Fibroblast of lung (primary cell): ENCODE measurements at regions not wholly inside any gene's neighbourhood (a gene's known extent, or its start where the extent isn't known, plus 50 kb on each side); places are given as distances from the start of the nearest gene placed in this dataset.
A peak's percentile ranks its signal among the peaks of the same experiment; 100 is the strongest.

Source experiments
- DNase-seq, 2 donors: peaks; one replicate each; pipeline versions ENCODE4 v3.0.0 to v3.0.0-alpha.2; 2010; ENCODE audit warnings: low read depth in 2 of 2
- H2AFZ ChIP-seq: 2 replicates; pipeline ENCODE4 v1.5.1; 2012; ENCODE audit warnings: low read length, control low read depth, inconsistent platforms
- H3K27ac ChIP-seq: 2 replicates; pipeline ENCODE4 v1.5.1; 2011; ENCODE audit warnings: low read length, control low read depth; ENCODE audit not compliant: insufficient read depth
- H3K27me3 ChIP-seq: 2 replicates; pipeline ENCODE4 v1.5.1; 2011; ENCODE audit warnings: mild to moderate bottlenecking, low read length; ENCODE audit not compliant: control insufficient read depth, insufficient read depth
- H3K36me3 ChIP-seq: 2 replicates; pipeline ENCODE4 v1.5.1; 2011; ENCODE audit warnings: low read length; ENCODE audit not compliant: control insufficient read depth, insufficient read depth
- H3K4me1 ChIP-seq: 2 replicates; pipeline ENCODE4 v1.5.1; 2011; ENCODE audit warnings: low read length; ENCODE audit not compliant: control insufficient read depth, insufficient read depth; ENCODE audit errors: extremely low read depth
- H3K4me2 ChIP-seq: 2 replicates; pipeline ENCODE4 v1.5.1; 2011; ENCODE audit warnings: low read length, control low read depth; ENCODE audit not compliant: insufficient read depth; ENCODE audit errors: extremely low read depth
- H3K4me3 ChIP-seq, 4 experiments: fragments of 200-600 bp in 1 of 4; sonication (generic) in 1 of 4; replicated peaks in 1 of 4; 2 replicates each; pipeline ENCODE4 v1.5.1; 2011 to 2016; ENCODE audit warnings: low read length in 4 of 4, low read depth in 3 of 4, mild to moderate bottlenecking in 3 of 4, control low read depth in 2 of 4, inconsistent platforms in 1 of 4, mixed read lengths in 1 of 4; ENCODE audit not compliant: insufficient read depth in 1 of 4; ENCODE audit errors: control extremely low read depth in 1 of 4
- H3K79me2 ChIP-seq: 2 replicates; pipeline ENCODE4 v1.5.1; 2012; ENCODE audit warnings: mild to moderate bottlenecking, low read length, inconsistent platforms; ENCODE audit not compliant: control insufficient read depth, insufficient read depth
- H3K9ac ChIP-seq: 2 replicates; pipeline ENCODE4 v1.5.1; 2011; ENCODE audit warnings: mild to moderate bottlenecking, low read length, control low read depth; ENCODE audit not compliant: insufficient read depth
- H3K9me3 ChIP-seq: 2 replicates; pipeline ENCODE4 v1.5.1; 2012; ENCODE audit warnings: low read depth, low read length; ENCODE audit not compliant: control insufficient read depth, insufficient read depth
- H4K20me1 ChIP-seq: 2 replicates; pipeline ENCODE4 v1.5.1; 2011; ENCODE audit warnings: low read length; ENCODE audit not compliant: control insufficient read depth, insufficient read depth; ENCODE audit errors: extremely low read depth
- CTCF ChIP-seq, 2 donors: IDR thresholded peaks in 1 of 2; conservative IDR thresholded peaks in 1 of 2; 1 replicate in 1 of 2; 2 replicates in 1 of 2; pipeline ENCODE4 v1.5.1; 2011 to 2012; ENCODE audit warnings: low read length in 2 of 2, control low read depth in 1 of 2, inconsistent platforms in 1 of 2, low read depth in 1 of 2, mild to moderate bottlenecking in 1 of 2
- EZH2 ChIP-seq: IDR thresholded peaks from 2 replicates; pipeline ENCODE4 v1.5.1; 2012; ENCODE audit warnings: low read length, control low read depth, mild to moderate bottlenecking; ENCODE audit errors: missing control alignments

DNA sequence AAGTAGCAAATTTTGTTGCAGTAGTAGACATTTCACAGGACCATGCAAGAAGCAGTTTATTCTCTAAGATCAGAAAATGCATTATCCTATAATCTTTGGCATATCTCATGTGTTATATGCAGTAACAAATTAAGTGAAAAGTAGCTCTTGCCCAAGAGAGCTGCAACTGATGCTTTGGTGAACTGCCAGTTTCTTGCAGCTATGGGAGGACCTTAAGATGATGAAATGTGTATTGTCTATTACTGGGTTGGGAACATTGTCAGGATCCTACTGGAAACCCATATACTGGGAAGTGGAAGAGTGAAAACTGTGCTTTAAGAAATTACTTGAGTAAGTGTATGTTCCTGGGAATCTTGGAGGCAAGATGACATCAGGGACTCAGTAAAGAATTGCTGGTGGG is 238.8 kb downstream of the DACT1 start:
- H2AFZ ChIP-seq = no peak overlapping the region
- H3K4me2 ChIP-seq = no peak overlapping the region
- no peaks in the 10 kb centered on the region for H3K9me3 ChIP-seq
- no peaks in the 10 kb centered on the region for H3K36me3 ChIP-seq
- H4K20me1 ChIP-seq = no peaks in the 10 kb centered on the region
- no peaks in the 10 kb centered on the region for H3K27me3 ChIP-seq
- TF ChIP-seq CTCF (conservative IDR thresholded peaks at IDR 0.05 in 1 of 2, IDR thresholded peaks at IDR 0.05 in 1 of 2; ENCODE audit: low read depth in 1 of 2, low read length in 2 of 2) = no peak
- TF ChIP-seq EZH2 = no peak
- peak in 1 of 2 donors; percentile 95 for DNase-seq
- no peak overlapping the region for H3K27ac ChIP-seq
- H3K4me1 ChIP-seq = no peaks in the 10 kb centered on the region
- H3K9ac ChIP-seq = no peak overlapping the region
- H3K79me2 ChIP-seq = no peaks in the 10 kb centered on the region
- H3K4me3 ChIP-seq = no peak overlapping the region

GRCh38 chr14:58878439-58879139 is 240.8 kb downstream of the DACT1 start:
- Histone ChIP-seq H3K27ac (no peak overlapping the region), H3K79me2 (no peaks in the 10 kb centered on the region), H3K4me3 (no peak overlapping the region), H2AFZ (no peak overlapping the region), H3K9ac (no peak overlapping the region), H3K27me3 (no peaks in the 10 kb centered on the region), H3K4me2 (no peak overlapping the region), H4K20me1 (no peaks in the 10 kb centered on the region), H3K4me1 (peaks cover 3% of the 10 kb centered on the region), H3K36me3 (no peaks in the 10 kb centered on the region), H3K9me3 (no peaks in the 10 kb centered on the region)
- peak; percentile 11 to 23 for DNase-seq
- TF ChIP-seq EZH2 (no peak), CTCF (conservative IDR thresholded peaks at IDR 0.05 in 1 of 2, IDR thresholded peaks at IDR 0.05 in 1 of 2; ENCODE audit: low read depth in 1 of 2, low read length in 2 of 2) (no peak)

DNA sequence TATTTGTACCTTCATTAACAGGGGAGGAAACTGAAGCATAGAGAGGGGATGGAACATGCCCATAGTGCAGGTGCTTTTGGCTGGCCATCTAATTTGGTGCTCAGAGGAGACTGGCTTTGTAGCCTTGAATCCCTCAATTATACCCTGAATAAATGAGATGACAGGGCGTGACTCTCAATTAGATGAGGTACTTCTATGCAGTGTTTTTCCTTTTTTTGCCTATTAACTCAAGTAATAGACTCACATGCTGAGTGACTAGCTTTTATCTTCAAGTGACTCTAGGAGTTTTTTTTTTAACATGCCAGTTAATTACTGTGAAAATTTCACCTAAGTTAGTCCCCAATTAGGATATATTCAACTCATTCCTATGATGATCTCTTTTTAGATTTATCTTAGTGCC is 243.7 kb downstream of the DACT1 start:
- Histone ChIP-seq H3K9me3 (no peaks in the 10 kb centered on the region), H4K20me1 (no peaks in the 10 kb centered on the region), H3K27me3 (no peaks in the 10 kb centered on the region), H3K79me2 (no peaks in the 10 kb centered on the region), H3K4me1 (peaks cover 3% of the 10 kb centered on the region), H2AFZ (no peak overlapping the region), H3K9ac (no peak overlapping the region), H3K36me3 (no peaks in the 10 kb centered on the region), H3K4me2 (no peak overlapping the region), H3K27ac (no peak overlapping the region), H3K4me3 (no peak overlapping the region)
- DNase-seq = no peak
- TF ChIP-seq EZH2 = no peak
- TF ChIP-seq CTCF (conservative IDR thresholded peaks at IDR 0.05 in 1 of 2, IDR thresholded peaks at IDR 0.05 in 1 of 2; ENCODE audit: low read depth in 1 of 2, low read length in 2 of 2) = no peak
